Fibroblast of gingiva (primary cell): ENCODE measurements at regions not wholly inside any gene's neighbourhood (a gene's known extent, or its start where the extent isn't known, plus 50 kb on each side); places are given as distances from the start of the nearest gene placed in this dataset.
"Not testable (repeated sequence)": the region's sequence is repeated elsewhere in the genome, so short reads cannot be mapped to it uniquely, and the experiment has no call there.

ENCODE experiments used
- DNase-seq: peaks from one replicate; pipeline ENCODE4 v3.0.0-alpha.2; 2011; ENCODE audit warnings: low read depth

DNA sequence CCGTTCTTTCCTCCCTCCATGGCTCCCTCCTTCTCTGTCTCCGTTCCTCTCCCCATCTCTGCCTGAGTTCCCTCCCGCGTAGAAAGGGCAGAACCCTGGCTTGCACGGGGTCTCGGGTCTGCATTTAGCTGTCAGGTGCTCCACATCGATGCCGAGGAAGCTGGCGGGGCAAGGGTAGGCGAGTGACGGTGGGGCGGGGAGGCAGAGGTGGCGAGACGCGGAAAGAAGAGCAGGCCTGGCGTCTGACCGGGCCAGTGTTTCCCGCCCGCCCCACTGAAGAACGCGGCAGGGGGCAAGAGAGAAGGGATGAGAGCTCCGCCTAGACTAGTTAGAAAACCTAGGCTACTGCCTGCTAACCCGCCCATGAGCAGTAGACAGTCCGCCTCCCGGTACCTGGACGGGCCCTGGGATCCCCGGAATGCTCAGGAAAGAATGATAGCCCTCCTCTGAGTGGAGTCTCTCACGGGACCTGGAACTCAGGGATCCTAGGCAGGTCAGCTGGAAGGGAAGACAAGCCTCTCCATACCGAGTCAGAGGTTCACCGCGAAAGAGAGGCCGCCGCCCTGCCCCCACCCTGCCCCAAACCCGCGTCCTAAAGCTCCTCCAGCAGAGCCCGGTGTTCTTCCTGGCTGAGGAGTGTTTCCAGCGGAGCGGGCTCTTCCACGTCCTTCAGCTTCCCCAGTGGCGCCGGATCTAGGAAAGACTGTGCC lies 357.9 kb upstream of the DEFB115 start:
- not testable (repeated sequence) for DNase-seq

DNA sequence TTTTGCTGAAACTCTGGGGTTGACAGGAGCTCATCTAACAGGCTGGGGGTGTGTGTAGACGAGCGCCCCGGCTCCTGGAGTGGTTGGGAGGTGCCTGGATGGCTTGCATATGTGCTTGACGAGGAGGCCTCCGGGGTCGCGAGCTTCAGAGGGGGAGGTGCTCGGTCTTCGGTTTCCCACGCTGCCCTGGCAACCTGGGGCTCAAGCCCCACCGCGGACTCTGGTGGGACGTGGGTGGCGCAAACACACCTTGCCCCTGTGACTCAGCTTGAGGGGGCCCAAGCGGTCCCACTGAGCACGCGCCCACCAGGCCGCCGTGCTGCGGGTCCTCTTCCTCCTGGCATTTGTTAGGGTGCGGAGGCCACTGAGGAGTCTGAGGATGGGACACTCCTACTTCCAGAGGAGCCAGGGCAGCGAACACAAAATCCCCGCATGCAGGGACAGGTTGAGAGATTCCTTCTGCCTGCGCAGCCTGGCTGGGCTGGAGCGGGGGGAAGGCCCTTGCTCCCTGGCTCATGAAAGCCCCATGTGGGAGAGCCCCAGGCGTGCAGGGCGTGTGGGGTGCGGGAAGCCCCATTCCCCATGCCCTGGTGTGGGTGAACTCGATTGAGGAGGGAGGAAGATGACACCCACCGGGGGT lies 357.3 kb upstream of the DEFB115 start:
- not testable (repeated sequence) for DNase-seq

GRCh38 chr20:30905231-30905630 lies 352.2 kb upstream of the DEFB115 start:
- DNase-seq, result not testable (repeated sequence)

DNA sequence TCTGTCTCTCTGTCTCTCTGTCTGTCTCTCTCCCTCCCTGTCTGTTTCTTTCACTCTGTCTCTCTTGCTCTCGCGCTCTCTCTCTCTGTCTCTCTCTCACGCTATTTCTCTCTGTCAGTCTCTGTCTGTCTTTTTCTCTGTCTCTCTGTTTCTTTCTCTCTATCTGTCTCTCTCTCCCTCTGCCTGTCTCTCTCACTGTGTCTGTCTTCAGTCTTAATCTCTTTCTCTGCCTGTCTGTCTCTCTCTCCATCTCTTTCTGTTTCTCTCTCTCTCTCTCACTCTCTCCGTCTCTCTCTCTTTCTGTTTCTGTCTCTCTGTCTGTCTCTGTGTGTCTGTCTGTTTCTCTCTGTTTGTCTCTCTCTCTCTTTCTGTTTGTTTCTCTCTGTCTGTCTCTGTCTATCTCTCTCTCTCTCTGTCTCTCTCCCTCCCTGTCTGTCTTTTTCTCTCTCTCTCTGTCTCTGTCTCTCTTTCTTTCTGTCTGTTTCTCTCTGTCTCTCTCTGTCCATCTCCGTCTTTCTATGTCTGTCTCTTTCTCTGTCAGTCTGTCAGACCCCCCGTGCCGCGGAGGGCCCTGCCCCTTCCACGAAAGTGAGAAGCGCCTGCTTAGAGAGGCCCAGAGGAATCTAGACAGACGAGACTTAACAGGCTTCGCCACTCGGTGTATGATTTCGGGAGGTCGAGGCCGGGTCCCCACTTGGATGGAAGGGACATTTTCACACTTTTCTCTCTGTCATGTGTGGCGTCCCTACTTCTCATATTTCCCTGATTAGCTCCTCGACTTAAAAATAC lies 346.3 kb upstream of the DEFB115 start:
- DNase-seq, result no peak

DNA sequence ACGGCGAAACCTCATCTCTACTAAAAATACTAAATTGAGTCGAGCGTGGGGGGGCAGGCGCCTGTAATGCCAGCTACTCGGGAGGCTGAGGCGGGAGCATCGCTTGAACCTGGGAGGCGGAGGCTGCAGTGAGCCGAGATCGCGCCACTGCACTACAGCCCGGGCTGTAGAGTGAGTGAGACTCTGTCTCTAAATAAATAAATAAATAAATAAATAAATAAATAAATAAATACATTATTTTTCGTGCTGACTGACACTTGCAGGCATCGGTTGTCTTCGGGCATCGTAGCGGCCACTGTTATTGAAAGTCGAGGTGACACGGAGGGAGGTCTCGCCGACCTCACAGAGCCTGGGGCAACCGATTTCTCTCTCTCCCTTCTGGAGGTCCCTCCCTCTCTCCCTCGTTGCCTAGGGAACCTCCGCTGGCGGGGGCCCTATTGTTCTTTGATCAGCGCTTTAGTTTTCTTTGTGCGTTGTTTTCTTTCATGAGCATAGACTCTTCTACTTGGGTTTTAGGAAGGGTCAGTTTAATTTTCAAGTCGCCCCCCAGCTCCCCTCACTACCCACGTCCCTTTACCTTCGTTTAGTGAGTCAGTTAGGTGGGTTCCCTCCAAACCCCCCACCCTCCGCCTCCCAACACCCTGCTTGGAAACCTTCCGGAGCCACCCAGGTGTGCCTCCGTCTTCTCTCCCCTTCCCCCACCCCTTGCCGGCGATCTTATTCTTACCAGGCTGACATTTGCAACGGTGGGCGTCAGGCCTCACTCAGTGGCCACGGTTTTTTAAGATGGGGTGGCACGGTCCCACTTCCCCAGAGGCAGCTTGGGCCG lies 345.4 kb upstream of the DEFB115 start:
- not testable (repeated sequence) for DNase-seq

DNA sequence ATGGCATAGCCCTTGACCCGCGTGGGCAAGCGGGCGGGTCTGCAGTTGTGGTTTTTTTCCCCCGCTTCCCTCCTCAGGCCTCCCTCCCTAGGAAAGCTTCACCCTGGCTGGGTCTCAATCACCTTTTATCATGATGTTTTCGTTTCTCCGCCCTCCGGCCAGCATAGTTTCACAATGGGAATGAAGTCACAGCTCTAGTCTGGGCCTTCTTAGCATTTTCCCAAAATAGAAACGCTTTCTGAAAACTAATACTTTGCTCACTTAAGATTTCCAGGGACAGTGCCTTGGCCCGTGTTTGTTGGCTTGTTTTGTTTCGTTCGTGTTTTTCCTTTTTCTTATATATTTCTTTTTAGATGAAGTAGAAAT lies 344.8 kb upstream of the DEFB115 start:
- peak; percentile 7 for DNase-seq

DNA sequence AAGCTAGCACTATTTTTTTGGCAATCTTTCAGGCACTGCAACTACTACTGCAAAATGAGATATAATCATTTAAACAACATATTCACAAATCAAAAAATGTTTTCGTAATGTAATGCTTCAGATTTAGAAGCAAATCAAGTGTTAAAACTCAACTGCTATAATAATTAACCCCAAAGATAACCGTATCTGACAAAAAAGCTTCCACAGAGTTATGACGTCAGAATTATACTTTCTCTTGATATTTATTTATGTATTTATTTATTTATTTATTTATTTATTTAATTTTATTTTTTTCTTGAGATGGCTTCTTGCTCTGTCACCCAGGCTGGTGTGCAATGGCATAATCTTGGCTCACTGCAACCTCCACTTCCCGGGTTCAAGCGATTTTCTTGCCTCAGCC lies 341.1 kb upstream of the DEFB115 start:
- DNase-seq, result not testable (repeated sequence)

DNA sequence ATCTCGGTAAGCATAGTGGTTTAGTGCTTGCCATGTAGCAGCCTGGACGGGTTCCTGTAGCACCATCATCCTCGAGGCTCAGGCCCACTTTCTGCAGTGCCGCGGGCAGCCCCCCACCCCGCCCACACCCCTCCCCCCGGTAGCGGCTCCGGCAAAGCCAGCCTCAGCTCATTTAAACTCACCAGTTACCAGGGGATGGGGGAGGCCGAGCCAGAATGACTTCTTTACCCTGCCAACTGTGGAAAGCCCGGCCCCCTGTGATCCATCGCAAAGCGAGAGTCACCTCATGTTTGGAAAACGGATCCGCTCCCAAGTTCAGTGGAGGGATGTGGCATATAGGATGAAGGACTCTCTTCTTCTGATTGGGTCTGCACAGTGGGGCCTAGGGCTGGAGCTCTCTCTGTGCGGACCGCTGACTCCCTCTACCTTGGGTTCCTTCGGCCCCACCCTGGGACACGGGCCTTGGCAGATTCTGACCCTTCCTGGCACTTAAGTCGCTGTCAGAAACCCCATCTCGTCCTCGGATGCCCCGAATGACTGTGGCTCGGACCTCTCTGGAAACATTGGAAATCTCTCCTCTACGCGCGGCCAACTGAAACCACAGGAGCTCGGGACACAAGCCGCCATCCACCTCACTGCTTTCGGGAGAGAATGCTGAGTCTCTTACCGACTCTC lies 337.8 kb upstream of the DEFB115 start:
- DNase-seq, result no peak

DNA sequence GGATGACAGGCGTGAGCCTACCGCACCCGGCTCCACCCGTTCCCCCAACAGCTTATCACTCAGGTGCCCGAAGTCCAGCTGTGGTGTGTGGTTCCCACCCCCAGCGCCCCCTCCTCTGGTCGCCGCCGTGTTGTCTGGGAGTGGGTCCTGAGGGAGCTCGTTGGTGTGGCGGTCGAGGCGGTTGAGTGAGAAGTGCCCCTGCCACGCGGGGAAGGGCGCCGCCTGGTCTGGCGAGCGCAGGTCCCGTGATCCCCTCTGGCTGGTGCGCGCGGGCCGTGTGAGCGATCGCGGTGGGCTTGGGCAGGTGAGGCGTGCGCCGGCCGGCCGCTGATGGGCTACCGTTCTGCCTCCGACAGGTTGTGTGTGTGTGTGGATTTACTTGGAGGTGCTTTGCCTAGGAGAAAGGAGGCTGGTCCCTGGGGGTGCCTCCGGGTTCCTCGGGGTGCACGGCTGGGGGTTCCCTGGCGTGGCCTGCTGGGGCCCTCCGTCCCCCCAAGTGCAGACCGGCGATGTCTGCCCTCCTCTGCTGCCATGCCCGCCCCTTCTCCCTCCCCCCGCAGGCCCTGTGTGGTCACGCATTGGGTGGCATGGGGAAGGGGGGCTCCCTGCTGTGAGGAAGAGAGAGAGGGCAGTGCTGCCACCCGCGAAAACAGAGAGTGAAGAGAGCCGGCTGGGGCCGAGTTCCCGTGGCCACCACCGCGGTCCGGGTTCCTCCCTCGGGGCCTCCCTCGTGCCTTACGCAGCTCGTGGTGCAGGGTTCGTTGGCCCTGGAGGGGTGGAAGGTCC lies 336.0 kb upstream of the DEFB115 start:
- no peak for DNase-seq

DNA sequence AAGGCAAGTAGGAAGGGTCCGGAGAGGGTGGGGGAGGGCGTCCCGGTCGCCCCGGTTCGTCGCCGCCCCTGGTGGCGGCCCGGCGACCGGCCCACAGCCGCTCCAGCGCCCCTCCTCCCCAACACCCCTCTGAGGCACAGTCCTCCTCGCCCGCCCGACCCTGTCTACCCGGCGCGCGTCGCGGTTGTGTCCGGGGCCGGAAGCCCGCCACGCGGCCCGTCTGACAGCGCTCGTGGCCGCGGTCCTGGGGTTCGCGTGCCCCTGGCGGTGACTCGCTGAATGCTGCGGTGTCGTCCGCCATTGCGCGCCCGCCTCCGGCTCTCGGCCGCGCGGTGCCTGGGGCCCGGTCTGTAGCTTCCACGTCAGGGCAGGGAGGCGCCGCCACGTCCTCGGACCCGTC lies 335.3 kb upstream of the DEFB115 start:
- DNase-seq, result no peak

DNA sequence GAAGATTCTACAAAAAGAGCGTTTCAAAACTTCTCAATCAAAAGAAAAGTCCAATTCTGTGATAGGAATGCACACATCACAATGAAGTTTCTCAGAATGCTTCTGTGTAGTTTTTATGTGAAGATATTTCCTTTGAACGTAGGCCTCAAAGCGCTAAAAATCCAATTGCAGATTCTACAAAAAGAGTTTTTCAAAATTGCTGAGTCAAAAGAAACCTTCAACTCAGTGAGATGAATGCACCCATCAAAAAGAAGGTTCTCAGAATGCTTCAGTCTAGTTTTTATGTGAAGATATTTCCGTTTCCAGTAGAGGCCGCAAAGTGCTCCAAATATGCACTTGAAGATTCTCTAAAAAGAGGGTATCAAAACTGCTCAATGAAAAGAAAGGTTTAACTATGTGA lies 319.7 kb upstream of the DEFB115 start:
- no peak for DNase-seq

DNA sequence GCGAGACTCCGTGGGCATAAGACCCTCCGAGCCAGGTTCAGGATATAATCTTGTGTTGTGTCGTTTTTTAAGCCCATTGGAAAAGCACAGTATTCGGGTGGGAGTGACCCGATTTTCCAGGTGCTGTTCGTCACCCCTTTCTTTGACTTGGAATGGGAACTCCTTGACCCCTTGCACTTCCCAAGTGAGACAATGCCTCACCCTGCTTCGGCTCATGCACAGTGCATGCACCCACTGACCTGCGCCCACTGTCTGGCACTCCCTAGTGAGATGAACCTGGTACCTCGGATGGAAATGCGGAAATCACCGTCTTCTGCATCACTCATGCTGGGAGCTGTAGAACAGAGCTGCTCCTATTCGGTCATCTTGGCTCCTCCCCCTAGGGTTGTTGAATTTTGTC lies 307.7 kb upstream of the DEFB115 start:
- DNase-seq, result no peak

DNA sequence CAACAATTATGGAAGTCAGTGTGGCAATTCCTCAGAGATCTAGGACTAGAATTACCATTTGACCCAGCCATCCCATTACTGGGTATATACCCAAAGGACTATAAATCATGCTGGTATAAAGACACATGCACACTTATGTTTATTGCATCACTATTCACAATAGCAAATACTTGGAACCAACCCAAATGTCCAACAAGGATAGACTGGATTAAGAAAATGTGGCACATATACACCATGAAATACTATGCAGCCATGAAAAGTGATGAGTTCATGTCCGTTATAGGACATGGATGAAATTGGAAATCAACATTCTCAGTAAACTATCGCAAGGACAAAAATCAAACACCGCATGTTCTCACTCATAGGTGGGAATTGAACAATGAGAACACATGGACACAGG lies 306.4 kb upstream of the DEFB115 start:
- DNase-seq, result not testable (repeated sequence)

DNA sequence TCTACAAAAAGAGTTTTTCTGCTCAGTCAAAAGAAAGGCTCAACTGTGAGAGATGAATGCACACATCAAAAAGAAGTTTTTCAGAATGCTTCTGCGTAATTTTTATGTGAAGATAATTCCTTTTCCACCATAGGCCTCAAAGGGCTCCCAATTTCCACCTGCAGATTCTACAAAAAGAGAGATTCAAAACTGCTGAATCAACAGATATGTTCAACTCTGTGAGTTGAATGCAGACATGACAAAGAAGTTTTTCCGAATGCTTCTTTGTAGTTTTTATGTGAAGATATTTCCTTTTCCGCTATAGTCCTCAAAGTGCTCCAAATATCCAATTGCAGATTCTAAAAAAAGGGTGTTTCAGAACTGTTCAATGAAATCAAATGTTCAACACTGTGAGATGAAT lies 300.8 kb upstream of the DEFB115 start:
- DNase-seq, result not testable (repeated sequence)

DNA sequence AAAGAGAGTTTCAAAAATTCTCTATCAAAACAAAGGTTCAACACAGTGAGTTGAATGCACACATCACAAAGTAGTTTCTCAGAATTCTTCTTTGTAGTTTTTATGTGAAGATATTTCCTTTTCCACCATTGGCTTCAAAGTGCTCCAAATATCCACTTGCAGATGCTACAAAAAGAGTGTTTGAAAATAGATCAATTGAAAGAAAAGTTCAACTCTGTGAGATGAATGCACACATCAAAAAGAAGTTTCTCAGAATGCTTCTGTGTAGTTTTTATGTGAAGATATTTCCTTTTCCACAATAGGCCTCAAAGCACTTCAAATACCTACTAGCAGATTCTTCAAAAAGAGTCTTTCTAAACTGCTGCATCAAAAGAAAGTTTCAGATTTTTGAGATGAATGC lies 298.3 kb upstream of the DEFB115 start:
- DNase-seq, result not testable (repeated sequence)

DNA sequence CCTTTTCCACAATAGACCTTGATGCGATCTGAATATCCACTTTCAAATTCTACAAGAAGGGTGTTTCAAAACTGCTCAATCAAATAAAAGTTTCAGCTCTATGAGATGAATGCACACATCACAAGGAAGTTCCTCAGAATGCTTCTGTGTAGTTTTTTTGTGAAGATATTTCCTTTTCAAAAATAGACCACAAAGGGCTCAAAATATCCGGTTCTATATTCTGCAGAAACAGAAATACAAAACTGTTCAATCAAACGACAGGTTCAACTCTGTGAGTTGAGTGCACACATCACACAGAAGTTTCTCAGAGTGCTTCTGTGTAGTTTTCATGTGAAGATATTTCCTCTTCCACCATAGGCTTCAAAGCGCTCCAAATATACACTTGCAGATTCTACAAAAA lies 293.9 kb upstream of the DEFB115 start:
- no peak for DNase-seq

DNA sequence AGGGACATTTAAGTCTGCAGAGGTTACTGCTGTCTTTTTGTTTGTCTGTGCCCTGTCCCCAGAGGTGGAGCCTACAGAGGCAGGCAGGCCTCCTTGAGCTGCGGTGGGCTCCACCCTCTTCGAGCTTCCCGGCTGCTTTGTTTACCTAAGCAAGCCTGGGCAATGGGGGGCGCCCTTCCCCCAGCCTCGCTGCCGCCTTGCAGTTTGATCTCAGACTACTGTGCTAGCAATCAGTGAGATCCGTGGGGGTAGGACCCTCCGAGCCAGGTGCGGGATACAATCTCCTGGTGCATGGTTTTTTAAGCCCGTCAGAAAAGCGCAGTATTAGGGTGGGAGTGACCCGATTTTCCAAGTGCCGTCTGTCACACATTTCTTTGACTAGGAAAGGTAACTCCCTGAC lies 281.6 kb upstream of the DEFB115 start:
- not testable (repeated sequence) for DNase-seq

DNA sequence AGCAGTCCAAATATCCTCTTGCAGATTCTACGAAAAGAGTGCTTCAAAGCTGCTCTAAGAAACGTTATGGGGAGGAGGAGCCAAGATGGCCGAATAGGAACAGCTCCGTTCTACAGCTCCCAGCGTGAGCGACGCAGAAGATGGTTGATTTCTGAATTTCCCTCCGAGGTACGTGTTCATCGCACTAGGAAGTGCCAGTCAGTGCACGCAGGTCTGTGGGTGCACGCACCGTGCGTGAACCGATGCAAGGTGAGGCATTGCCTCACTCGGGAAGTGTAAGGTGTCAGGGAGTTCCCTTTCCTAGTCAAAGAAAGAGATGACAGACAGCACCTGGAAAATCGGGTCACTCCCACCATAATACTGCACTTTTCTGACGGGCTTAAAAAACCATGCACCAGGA lies 272.1 kb upstream of the DEFB115 start:
- DNase-seq, result no peak
